Coronary artery (tissue), 2 donors: ENCODE measurements at regions not wholly inside any gene's neighbourhood (a gene's known extent, or its start where the extent isn't known, plus 50 kb on each side); places are given as distances from the start of the nearest gene placed in this dataset.

Source experiments
- DNase-seq: peaks from one replicate; pipeline ENCODE4 v3.0.0-alpha.2; 2017; ENCODE audit warnings: low spot score
- H3K27ac ChIP-seq, 2 donors: fragments of 200-600 bp; sonication (generic); one replicate each; pipeline ENCODE4 v1.5.1; 2016 to 2019
- H3K4me3 ChIP-seq: fragments of 200-600 bp; sonication (generic); 2 replicates; pipeline ENCODE4 v1.5.1; 2016; ENCODE audit warnings: mild to moderate bottlenecking, moderate library complexity
- TF ChIP-seq, protein P1 (sequence below): fragments of 200-600 bp; sonication (generic); IDR thresholded peaks from one replicate; pipeline ENCODE4 v1.5.1; 2019; ENCODE audit warnings: antibody characterized with exemption

DNA sequence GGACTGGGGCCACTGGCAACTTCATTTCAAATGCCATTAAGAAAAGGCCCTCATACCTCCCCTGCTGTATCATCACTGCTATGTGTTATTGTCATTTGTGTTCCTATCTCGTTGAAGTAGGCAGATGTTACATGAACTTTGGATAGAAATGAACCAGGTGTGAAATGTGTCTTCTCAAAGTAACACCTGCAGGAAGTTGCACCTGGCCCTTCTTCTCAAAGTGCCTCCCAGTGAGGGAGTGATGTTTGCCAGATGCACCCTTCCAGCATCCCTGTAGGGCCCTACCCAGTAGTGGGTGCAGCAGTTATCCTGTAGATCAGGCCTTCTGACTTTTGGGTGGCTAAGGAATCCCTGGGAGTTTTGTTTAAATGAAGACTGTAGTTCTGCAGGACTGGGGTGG is 197.7 kb upstream of the CTNNB1 start:
- peak overlapping the region; percentile 67 to 82 for H3K27ac ChIP-seq
- TF ChIP-seq, protein P1, sequence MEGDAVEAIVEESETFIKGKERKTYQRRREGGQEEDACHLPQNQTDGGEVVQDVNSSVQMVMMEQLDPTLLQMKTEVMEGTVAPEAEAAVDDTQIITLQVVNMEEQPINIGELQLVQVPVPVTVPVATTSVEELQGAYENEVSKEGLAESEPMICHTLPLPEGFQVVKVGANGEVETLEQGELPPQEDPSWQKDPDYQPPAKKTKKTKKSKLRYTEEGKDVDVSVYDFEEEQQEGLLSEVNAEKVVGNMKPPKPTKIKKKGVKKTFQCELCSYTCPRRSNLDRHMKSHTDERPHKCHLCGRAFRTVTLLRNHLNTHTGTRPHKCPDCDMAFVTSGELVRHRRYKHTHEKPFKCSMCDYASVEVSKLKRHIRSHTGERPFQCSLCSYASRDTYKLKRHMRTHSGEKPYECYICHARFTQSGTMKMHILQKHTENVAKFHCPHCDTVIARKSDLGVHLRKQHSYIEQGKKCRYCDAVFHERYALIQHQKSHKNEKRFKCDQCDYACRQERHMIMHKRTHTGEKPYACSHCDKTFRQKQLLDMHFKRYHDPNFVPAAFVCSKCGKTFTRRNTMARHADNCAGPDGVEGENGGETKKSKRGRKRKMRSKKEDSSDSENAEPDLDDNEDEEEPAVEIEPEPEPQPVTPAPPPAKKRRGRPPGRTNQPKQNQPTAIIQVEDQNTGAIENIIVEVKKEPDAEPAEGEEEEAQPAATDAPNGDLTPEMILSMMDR = no peak
- H3K4me3 ChIP-seq = no peak overlapping the region
- no peak for DNase-seq

DNA sequence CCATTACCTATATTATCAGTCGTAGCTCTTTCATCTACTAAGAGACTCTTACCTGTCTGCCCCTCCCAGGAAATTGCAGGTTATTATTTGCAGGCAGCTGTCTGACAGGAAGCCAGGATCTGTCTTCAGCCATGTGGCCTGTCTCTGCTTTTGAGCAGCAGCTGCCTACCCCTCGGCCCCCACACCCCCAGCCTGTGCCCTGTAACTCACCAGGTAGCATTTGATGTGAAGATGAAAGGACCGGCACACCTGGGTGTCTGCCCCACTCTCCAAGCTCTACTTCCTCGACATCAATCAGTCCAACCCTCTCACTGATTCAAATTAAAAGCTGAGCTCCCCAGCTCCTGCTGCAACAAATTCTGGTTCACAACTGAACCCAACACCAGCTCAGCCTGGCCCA is 197.2 kb upstream of the CTNNB1 start:
- no peak for DNase-seq

DNA sequence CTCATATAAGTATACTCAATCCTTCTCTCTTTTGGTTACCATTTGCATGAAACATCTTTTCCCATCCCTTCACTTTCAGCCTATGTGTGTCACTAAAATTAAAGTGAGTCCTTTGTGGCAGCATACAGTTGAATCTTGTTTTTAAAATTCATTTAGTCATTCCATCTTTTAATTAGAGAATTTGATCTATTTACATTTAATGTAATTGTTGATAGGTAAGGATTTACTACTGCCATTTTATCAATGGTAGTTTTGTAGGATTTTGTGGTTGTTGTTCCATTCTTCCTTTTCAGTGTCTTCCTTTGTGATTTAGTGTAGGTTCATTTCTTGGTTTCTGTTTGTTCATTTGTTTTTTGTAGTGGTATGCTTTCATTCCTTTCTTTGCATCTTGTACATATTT is 191.9 kb upstream of the CTNNB1 start:
- DNase-seq = no peak
- H3K27ac ChIP-seq = no peak overlapping the region
- TF ChIP-seq, protein P1 = no peak

More for the DNA sequence above, 197.2 kb upstream of the CTNNB1 start:
- TF ChIP-seq, protein P1 = no peak
- no peak overlapping the region for H3K4me3 ChIP-seq
- no peak overlapping the region for H3K27ac ChIP-seq

DNA sequence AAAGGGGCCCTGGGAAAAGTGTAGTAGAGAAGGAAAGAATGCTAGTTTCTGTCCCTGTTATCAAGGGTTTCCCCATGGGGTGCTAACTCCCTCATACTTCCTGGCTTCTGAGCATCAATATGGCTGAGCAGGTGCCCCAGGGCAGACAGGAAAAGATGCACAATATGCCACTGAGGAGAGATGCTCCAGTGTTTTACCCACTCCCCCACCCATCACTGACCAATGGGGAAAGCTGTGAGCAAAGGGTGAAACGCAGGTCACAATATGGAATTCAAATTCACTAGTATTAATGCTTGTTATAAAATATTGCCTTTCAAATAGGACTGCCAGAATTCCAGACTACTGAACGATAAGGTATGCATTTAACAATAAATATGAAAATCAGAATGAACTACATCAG is 187.5 kb upstream of the CTNNB1 start:
- TF ChIP-seq, protein P1 = no peak
- no peak overlapping the region for H3K4me3 ChIP-seq
- H3K27ac ChIP-seq = no peak overlapping the region
- DNase-seq = no peak

More for the DNA sequence above, 191.9 kb upstream of the CTNNB1 start:
- no peak overlapping the region for H3K4me3 ChIP-seq

DNA sequence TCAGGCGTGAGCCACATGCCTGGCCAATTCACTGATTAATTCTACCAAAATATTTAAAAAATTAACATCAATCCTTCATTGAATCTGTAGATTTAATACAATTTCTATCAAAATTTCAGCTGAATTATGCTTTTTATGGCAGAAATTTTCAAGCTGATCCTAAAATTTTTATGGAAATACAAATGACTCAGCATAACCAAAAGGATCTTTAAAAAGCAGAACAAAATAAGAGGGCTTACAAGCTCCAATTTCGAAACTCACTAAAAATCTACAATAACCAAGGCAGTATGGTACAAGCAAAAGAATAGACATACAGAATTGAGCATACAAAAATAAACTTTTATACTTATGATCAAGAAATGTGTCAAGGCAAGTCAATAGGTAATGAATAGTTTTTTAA is 180.4 kb upstream of the CTNNB1 start:
- TF ChIP-seq, protein P1 = no peak
- DNase-seq = no peak
- H3K27ac ChIP-seq = no peak overlapping the region
- no peak overlapping the region for H3K4me3 ChIP-seq

DNA sequence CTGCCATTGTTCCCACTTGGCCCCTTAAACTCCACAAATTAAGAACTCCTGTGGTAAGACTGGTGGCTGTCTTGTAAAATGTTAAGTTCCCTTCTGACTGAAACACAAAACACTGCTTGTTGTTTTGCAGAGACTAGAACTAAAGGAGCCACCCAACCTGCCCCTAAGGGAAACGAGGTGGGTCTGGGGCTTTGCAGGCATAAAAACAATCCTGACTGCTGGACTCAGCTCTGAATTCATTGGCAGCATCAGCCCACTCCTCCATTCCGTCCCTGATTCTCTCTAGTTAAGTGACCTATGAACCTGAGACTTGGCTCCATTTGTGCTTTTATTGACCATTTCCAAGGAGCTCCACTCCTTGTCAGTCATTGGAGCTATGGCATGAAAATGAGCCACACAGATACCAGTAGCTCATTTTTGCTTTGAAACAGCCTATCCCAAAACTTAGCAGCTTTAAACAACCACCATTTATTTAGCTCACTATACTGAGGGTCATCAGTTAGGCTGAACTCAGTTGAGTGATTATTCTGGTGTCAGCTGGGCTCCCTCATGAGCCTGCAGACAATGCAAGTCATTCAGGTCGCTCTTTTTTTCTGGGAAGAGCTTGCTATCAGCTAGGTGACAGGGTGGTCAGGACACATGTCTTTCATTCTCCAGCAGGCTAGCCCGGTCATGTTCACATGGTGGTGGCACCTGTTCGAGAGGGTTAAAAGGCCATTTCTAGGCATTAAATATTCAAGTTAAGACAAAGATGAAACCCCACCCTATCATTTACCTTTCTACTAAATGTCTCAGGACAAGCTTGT is 175.1 kb upstream of the CTNNB1 start:
- Histone ChIP-seq H3K27ac (no peak overlapping the region), H3K4me3 (no peak overlapping the region)
- TF ChIP-seq, protein P1 = no peak
- DNase-seq = no peak
